Activated CD4-positive, CD25-positive, alpha-beta regulatory T cell treated with anti-CD3 and anti-CD28 coated beads, Interleukin-2, amount 50 U/mL, for 72 hours (primary cell): ENCODE measurements at regions not wholly inside any gene's neighbourhood (a gene's known extent, or its start where the extent isn't known, plus 50 kb on each side); places are given as distances from the start of the nearest gene placed in this dataset.

Experiments
- DNase-seq: peaks from one replicate; pipeline ENCODE4 v3.0.0; 2021

- peak; percentile 5 for DNase-seq
Measured at GRCh38 chr17:77737442-77738265, 220.8 kb upstream of the TNRC6C start.

GRCh38 chr17:77738751-77739531 lies 219.6 kb upstream of the TNRC6C start:
- peak; percentile 17 for DNase-seq

GRCh38 chr17:77740481-77740880 lies 218.0 kb upstream of the TNRC6C start:
- no peak for DNase-seq

GRCh38 chr17:77741109-77741508 lies 217.4 kb upstream of the TNRC6C start:
- DNase-seq = peak; percentile 46

GRCh38 chr17:77742579-77742978 lies 215.9 kb upstream of the TNRC6C start:
- DNase-seq = no peak

GRCh38 chr17:77744066-77744988 lies 214.2 kb upstream of the TNRC6C start:
- DNase-seq = no peak

- no peak for DNase-seq
Measured at GRCh38 chr17:77745702-77746101, 212.8 kb upstream of the TNRC6C start.

- no peak for DNase-seq
Measured at GRCh38 chr17:77746393-77746792, 212.1 kb upstream of the TNRC6C start.

GRCh38 chr17:77746896-77747554 lies 211.5 kb upstream of the TNRC6C start:
- DNase-seq = no peak

- DNase-seq = no peak
Measured at GRCh38 chr17:77748436-77748835, 210.1 kb upstream of the TNRC6C start.

- no peak for DNase-seq
Measured at GRCh38 chr17:77749321-77749751, 209.2 kb upstream of the TNRC6C start.

GRCh38 chr17:77749989-77750388 lies 208.5 kb upstream of the TNRC6C start:
- DNase-seq = no peak

- no peak for DNase-seq
Measured at GRCh38 chr17:77750427-77751043, 208.0 kb upstream of the TNRC6C start.

- no peak for DNase-seq
Measured at GRCh38 chr17:77753246-77753645, 205.3 kb upstream of the TNRC6C start.

- DNase-seq = no peak
Measured at GRCh38 chr17:77753691-77754245, 204.7 kb upstream of the TNRC6C start.

- no peak for DNase-seq
Measured at GRCh38 chr17:77754956-77755355, 203.5 kb upstream of the TNRC6C start.

GRCh38 chr17:77755410-77755963 lies 203.0 kb upstream of the TNRC6C start:
- no peak for DNase-seq

- no peak for DNase-seq
Measured at GRCh38 chr17:77756028-77756427, 202.5 kb upstream of the TNRC6C start.

- DNase-seq = no peak
Measured at GRCh38 chr17:77756846-77757560, 201.5 kb upstream of the TNRC6C start.

- DNase-seq = no peak
Measured at GRCh38 chr17:77757561-77757898, 201.0 kb upstream of the TNRC6C start.

- no peak for DNase-seq
Measured at GRCh38 chr17:77763023-77763422, 195.5 kb upstream of the TNRC6C start.
